ENCODE measurements at regions not wholly inside any gene's neighbourhood (a gene's known extent, or its start where the extent isn't known, plus 50 kb on each side); places are given as distances from the start of the nearest gene placed in this dataset.
"Not testable (repeated sequence)": the region's sequence is repeated elsewhere in the genome, so short reads cannot be mapped to it uniquely, and the experiment has no call there.

- Histone ChIP-seq H3K4me1 (ENCODE audit: control insufficient read depth, insufficient read depth, low read length) (no peaks in the 10 kb centered on the region), H3K36me3 (ENCODE audit: insufficient read depth, low read length) (no peaks in the 10 kb centered on the region), H3K9me3 (replicated peaks; ENCODE audit: low read length) (no peaks in the 10 kb centered on the region), H3K27me3 (ENCODE audit: control insufficient read depth, insufficient read depth, low read length) (peaks cover 48% of the 10 kb centered on the region), H3K4me2 (ENCODE audit: low read length) (no peak overlapping the region), H3K9ac (ENCODE audit: low read depth, low read length) (no peak overlapping the region), H3K4me3 (ENCODE audit: low read length) (no peak overlapping the region)
These were observed 139.7 kb downstream of the HRH4 start for GRCh38 chr18:24600076-24600654.

GRCh38 chr18:24601585-24601984, 141.1 kb downstream of the HRH4 start:
- Histone ChIP-seq H3K4me2 (ENCODE audit: low read length) (no peak overlapping the region), H3K36me3 (ENCODE audit: insufficient read depth, low read length) (no peaks in the 10 kb centered on the region), H3K9me3 (replicated peaks; ENCODE audit: low read length) (no peaks in the 10 kb centered on the region), H3K4me3 (ENCODE audit: low read length) (no peak overlapping the region), H3K9ac (ENCODE audit: low read depth, low read length) (no peak overlapping the region), H3K4me1 (ENCODE audit: control insufficient read depth, insufficient read depth, low read length) (no peaks in the 10 kb centered on the region), H3K27me3 (ENCODE audit: control insufficient read depth, insufficient read depth, low read length) (peaks cover 39% of the 10 kb centered on the region)

GRCh38 chr18:24602201-24602600, 141.8 kb downstream of the HRH4 start:
- Histone ChIP-seq H3K9ac (ENCODE audit: low read depth, low read length) (no peak overlapping the region), H3K9me3 (replicated peaks; ENCODE audit: low read length) (no peaks in the 10 kb centered on the region)

GRCh38 chr18:24603151-24603550, 142.7 kb downstream of the HRH4 start:
- no peaks in the 10 kb centered on the region for H3K9me3 ChIP-seq (replicated peaks; ENCODE audit: low read length)
- no peak overlapping the region for H3K9ac ChIP-seq (ENCODE audit: low read depth, low read length)
- H3K4me3 ChIP-seq (ENCODE audit: low read length), result no peak overlapping the region
- H3K4me1 ChIP-seq (ENCODE audit: control insufficient read depth, insufficient read depth, low read length), result no peaks in the 10 kb centered on the region
- H3K4me2 ChIP-seq (ENCODE audit: low read length), result no peak overlapping the region
- H3K27me3 ChIP-seq (ENCODE audit: control insufficient read depth, insufficient read depth, low read length), result peaks cover 31% of the 10 kb centered on the region
- H3K36me3 ChIP-seq (ENCODE audit: insufficient read depth, low read length), result no peaks in the 10 kb centered on the region

More at GRCh38 chr18:24602201-24602600, 141.8 kb downstream of the HRH4 start:
- H3K4me1 ChIP-seq (ENCODE audit: control insufficient read depth, insufficient read depth, low read length), result no peaks in the 10 kb centered on the region
- H3K36me3 ChIP-seq (ENCODE audit: insufficient read depth, low read length), result no peaks in the 10 kb centered on the region
- H3K4me3 ChIP-seq (ENCODE audit: low read length), result no peak overlapping the region
- no peak overlapping the region for H3K4me2 ChIP-seq (ENCODE audit: low read length)
- peaks cover 34% of the 10 kb centered on the region for H3K27me3 ChIP-seq (ENCODE audit: control insufficient read depth, insufficient read depth, low read length)

DNA sequence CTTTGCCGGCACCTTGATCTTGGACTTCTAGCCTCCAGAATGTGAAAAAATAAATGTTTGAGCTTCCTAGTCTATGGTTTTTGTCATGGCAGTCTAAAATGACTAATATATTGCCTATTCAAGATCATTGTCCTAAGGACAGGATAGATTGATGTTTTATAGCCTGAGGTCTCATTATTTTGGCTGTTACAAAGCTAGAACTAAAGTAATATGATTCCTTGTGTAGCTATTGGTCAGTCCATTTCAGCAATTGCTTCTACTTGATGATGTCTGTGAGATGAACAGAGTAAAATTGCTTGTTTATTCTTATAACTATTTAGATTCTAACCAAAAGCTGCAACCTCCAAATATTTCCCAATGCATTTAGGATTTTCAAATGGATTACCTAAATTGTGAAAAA, 145.0 kb downstream of the HRH4 start:
- H3K36me3 ChIP-seq (ENCODE audit: insufficient read depth, low read length), result no peaks in the 10 kb centered on the region
- no peak overlapping the region for H3K9ac ChIP-seq (ENCODE audit: low read depth, low read length)
- H3K9me3 ChIP-seq (replicated peaks; ENCODE audit: low read length), result no peaks in the 10 kb centered on the region
- peaks cover 17% of the 10 kb centered on the region for H3K27me3 ChIP-seq (ENCODE audit: control insufficient read depth, insufficient read depth, low read length)
- no peaks in the 10 kb centered on the region for H3K4me1 ChIP-seq (ENCODE audit: control insufficient read depth, insufficient read depth, low read length)
- H3K4me3 ChIP-seq (ENCODE audit: low read length), result no peak overlapping the region
- no peak overlapping the region for H3K4me2 ChIP-seq (ENCODE audit: low read length)

DNA sequence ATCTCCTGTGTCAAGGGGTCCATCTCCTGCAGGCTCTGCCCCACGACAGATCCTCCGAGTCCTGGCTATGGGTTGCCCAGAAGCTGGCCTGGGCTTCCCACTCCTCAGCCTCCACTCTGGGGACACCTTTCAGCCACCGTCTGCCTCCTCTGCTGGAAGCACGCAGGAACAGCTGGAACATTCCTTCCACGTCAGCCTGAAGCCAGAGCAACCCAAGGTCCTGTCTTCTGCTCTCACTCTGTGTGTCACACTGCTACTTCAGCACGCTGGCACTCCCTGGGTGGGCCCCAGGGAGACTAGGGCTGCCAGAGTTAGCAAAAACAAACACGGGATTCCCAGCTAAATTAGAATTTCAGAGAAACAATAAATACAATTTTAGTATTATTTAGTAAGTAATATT, 148.8 kb downstream of the HRH4 start:
- no peak overlapping the region for H3K9ac ChIP-seq (ENCODE audit: low read depth, low read length)
- no peak overlapping the region for H3K4me3 ChIP-seq (ENCODE audit: low read length)
- no peak overlapping the region for H3K4me2 ChIP-seq (ENCODE audit: low read length)
- peaks cover 12% of the 10 kb centered on the region for H3K27me3 ChIP-seq (ENCODE audit: control insufficient read depth, insufficient read depth, low read length)
- no peaks in the 10 kb centered on the region for H3K4me1 ChIP-seq (ENCODE audit: control insufficient read depth, insufficient read depth, low read length)
- no peaks in the 10 kb centered on the region for H3K36me3 ChIP-seq (ENCODE audit: insufficient read depth, low read length)
- H3K9me3 ChIP-seq (replicated peaks; ENCODE audit: low read length), result no peaks in the 10 kb centered on the region

DNA sequence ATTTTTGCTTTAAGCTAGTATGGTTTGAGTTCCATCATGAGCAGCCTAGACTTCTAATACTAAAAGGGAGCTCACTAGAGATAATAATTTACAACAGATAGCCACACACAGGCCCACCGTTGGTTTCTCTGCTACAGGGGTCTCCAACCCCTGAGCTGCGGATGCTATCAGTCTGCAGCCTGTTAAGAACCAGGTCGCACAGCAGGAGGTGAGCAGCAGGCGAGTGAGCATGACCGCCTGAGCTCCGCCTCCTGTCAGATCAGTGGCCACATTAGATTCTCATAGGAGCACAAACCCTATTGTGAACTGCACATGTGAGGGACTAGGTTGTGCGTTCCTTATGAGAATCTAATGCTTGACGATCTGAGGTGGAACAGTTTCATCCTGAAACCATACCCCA, 150.6 kb downstream of the HRH4 start:
- Histone ChIP-seq H3K9ac (ENCODE audit: low read depth, low read length) (no peak overlapping the region), H3K4me1 (ENCODE audit: control insufficient read depth, insufficient read depth, low read length) (no peaks in the 10 kb centered on the region), H3K9me3 (replicated peaks; ENCODE audit: low read length) (no peaks in the 10 kb centered on the region), H3K4me3 (ENCODE audit: low read length) (no peak overlapping the region), H3K4me2 (ENCODE audit: low read length) (no peak overlapping the region), H3K27me3 (ENCODE audit: control insufficient read depth, insufficient read depth, low read length) (peaks cover 13% of the 10 kb centered on the region), H3K36me3 (ENCODE audit: insufficient read depth, low read length) (no peaks in the 10 kb centered on the region)

GRCh38 chr18:24613896-24614640, 153.6 kb downstream of the HRH4 start:
- H3K4me1 ChIP-seq (ENCODE audit: control insufficient read depth, insufficient read depth, low read length), result no peaks in the 10 kb centered on the region
- H3K4me3 ChIP-seq (ENCODE audit: low read length), result no peak overlapping the region
- peaks cover 9% of the 10 kb centered on the region for H3K27me3 ChIP-seq (ENCODE audit: control insufficient read depth, insufficient read depth, low read length)
- no peak overlapping the region for H3K4me2 ChIP-seq (ENCODE audit: low read length)
- no peaks in the 10 kb centered on the region for H3K9me3 ChIP-seq (replicated peaks; ENCODE audit: low read length)
- H3K9ac ChIP-seq (ENCODE audit: low read depth, low read length), result no peak overlapping the region
- H3K36me3 ChIP-seq (ENCODE audit: insufficient read depth, low read length), result no peaks in the 10 kb centered on the region

DNA sequence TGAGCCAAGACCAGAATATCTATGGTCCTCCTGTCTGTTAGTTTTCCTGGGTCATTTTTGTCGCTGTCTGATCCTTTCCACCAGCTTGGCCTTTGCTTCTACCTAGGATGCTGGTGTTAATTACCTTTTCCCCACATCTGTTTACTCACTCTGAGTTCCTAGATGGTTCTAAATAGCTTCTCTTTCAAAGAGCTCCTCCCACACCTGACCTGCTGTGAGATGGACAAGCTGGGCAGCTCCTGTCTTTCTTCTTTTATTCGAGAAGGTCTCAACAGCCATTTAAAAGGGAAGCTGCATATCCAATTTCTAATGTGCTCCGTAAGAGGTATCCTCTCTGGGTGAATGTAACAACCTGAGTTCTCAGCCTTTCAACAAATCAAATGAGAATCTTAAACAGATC, 156.2 kb downstream of the HRH4 start:
- Histone ChIP-seq H3K9me3 (replicated peaks; ENCODE audit: low read length) (no peaks in the 10 kb centered on the region), H3K4me1 (ENCODE audit: control insufficient read depth, insufficient read depth, low read length) (no peaks in the 10 kb centered on the region)

DNA sequence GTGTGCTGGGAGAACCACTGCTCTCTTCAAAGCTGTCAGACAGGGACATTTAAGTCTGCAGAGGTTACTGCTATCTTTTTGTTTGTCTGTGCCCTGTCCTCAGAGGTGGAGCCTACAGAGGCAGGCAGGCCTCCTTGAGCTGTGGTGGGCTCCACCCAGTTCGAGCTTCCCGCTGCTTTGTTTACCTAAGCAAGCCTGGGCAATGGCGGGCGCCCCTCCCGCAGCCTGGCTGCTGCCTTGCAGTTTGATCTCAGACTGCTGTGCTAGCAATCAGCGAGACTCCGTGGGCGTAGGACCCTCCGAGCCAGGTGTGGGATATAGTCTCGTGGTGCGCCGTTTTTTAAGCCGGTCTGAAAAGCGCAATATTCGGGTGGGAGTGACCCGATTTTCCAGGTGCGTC, 164.0 kb downstream of the HRH4 start:
- H3K4me2 ChIP-seq (ENCODE audit: low read length); H3K27me3 ChIP-seq (ENCODE audit: control insufficient read depth, insufficient read depth, low read length); H3K36me3 ChIP-seq (ENCODE audit: insufficient read depth, low read length); H3K9me3 ChIP-seq (replicated peaks; ENCODE audit: low read length); H3K4me1 ChIP-seq (ENCODE audit: control insufficient read depth, insufficient read depth, low read length); H3K9ac ChIP-seq (ENCODE audit: low read depth, low read length); H3K4me3 ChIP-seq (ENCODE audit: low read length): not testable (repeated sequence)

More for the DNA sequence above, 156.2 kb downstream of the HRH4 start:
- no peaks in the 10 kb centered on the region for H3K36me3 ChIP-seq (ENCODE audit: insufficient read depth, low read length)
- no peak overlapping the region for H3K4me3 ChIP-seq (ENCODE audit: low read length)
- H3K4me2 ChIP-seq (ENCODE audit: low read length), result no peak overlapping the region
- no peak overlapping the region for H3K9ac ChIP-seq (ENCODE audit: low read depth, low read length)
- H3K27me3 ChIP-seq (ENCODE audit: control insufficient read depth, insufficient read depth, low read length), result peaks cover 9% of the 10 kb centered on the region

DNA sequence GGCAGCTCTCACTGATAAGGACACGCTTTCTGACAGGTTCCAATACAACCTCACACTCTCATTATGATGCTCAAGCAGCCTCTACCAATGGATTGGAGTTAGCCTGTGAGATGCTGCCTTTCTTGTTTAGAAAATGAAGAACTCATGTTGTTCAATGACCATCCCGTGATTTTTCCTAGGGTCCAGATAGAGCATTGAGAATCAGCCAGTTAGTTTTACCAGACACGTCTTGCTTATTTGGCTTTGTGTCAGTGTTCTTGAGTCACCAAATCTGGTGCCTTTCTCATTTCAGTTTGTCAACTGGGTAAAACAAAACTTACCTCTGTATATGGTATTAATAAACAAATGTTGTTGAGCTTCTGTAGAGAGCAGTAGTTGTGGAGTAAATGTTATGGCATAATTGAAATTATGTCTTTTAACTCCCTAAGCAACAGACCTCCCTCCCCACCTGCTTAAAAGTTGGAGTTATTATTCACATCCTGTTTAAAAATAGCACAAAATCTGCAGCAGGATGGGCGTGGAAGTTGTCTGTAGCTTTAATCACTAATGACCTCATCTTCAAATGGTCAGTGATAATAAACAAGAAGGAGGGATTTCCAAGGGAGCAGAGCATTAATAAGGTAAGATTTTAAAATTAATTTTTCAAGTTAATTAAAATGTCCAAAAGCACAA, 167.3 kb downstream of the HRH4 start:
- H3K9me3 ChIP-seq (replicated peaks; ENCODE audit: low read length), result no peaks in the 10 kb centered on the region
- H3K36me3 ChIP-seq (ENCODE audit: insufficient read depth, low read length), result no peaks in the 10 kb centered on the region
- peaks cover 6% of the 10 kb centered on the region for H3K27me3 ChIP-seq (ENCODE audit: control insufficient read depth, insufficient read depth, low read length)
- no peak overlapping the region for H3K4me3 ChIP-seq (ENCODE audit: low read length)
- H3K9ac ChIP-seq (ENCODE audit: low read depth, low read length), result no peak overlapping the region
- no peak overlapping the region for H3K4me2 ChIP-seq (ENCODE audit: low read length)
- H3K4me1 ChIP-seq (ENCODE audit: control insufficient read depth, insufficient read depth, low read length), result no peaks in the 10 kb centered on the region

Data from skeletal muscle satellite cell (primary cell).